ENCODE measurements at regions not wholly inside any gene's neighbourhood (a gene's known extent, or its start where the extent isn't known, plus 50 kb on each side); places are given as distances from the start of the nearest gene placed in this dataset.

GRCh38 chr3:145533696-145534095, 627.3 kb downstream of the PLOD2 start:
- H3K4ac ChIP-seq (ENCODE audit: low read depth, low read length): no peak overlapping the region

More at GRCh38 chr3:145533696-145534095, 627.3 kb downstream of the PLOD2 start:
- H3K27ac Mint-ChIP-seq: no peak overlapping the region
- H2BK5ac ChIP-seq (ENCODE audit: insufficient read length, low read length): no peak overlapping the region
- H3K36me3 Mint-ChIP-seq (ENCODE audit: insufficient read depth in 1 of 3, low read depth in 3 of 3): no peaks in the 10 kb centered on the region
- no peak overlapping the region for H3K27ac ChIP-seq (ENCODE audit: insufficient read length, low read depth, low read length)
- H2BK15ac ChIP-seq (ENCODE audit: low read depth, low read length): no peak overlapping the region
- no peak overlapping the region for H3K18ac ChIP-seq (ENCODE audit: insufficient read length, low read depth, low read length)
- H3K23me2 ChIP-seq (ENCODE audit: insufficient read length, low read depth, low read length, poor library complexity, severe bottlenecking): no peaks in the 10 kb centered on the region
- no peak overlapping the region for H2BK12ac ChIP-seq (ENCODE audit: insufficient read length, low read depth, low read length)
- H3K4me1 Mint-ChIP-seq: peaks cover 3 to 6% of the 10 kb centered on the region in 2 experiments; a peak in 2 of 4 replicates
- no peak overlapping the region for H3K4me2 ChIP-seq (ENCODE audit: insufficient read depth, insufficient read length, low read length)
- H2AFZ ChIP-seq (ENCODE audit: low read length): no peak overlapping the region
- no peaks in the 10 kb centered on the region for H3K27me3 ChIP-seq (ENCODE audit: insufficient read depth, low read length)
- no peak overlapping the region for H3T11ph ChIP-seq (ENCODE audit: low read length)
- H3K79me1 ChIP-seq (ENCODE audit: insufficient read depth, low read depth, low read length, poor library complexity, severe bottlenecking): no peaks in the 10 kb centered on the region
- TF ChIP-seq CTCF (conservative IDR thresholded peaks at IDR 0.05): no peak
- no peak for DNase-seq
- H3K14ac ChIP-seq (ENCODE audit: insufficient read depth, low read length): no peak overlapping the region
- no peak overlapping the region for H3K4me3 Mint-ChIP-seq
- no peaks in the 10 kb centered on the region for H3K79me2 ChIP-seq (ENCODE audit: insufficient read depth, low read length)
- H4K8ac ChIP-seq (replicated peaks; ENCODE audit: insufficient read length, low read depth, low read length): no peak overlapping the region
- H3K9ac ChIP-seq (ENCODE audit: extremely low read depth, insufficient read length, low read length): no peak overlapping the region
- no CpG with 5 or more reads among the region's 1 CpG for WGBS (ENCODE audit: extremely low coverage, insufficient read length, low lambda C conversion rate)
- no peaks in the 10 kb centered on the region for H3K9me3 Mint-ChIP-seq
- H3K4me1 ChIP-seq (ENCODE audit: insufficient read depth, low read length): no peaks in the 10 kb centered on the region
- H3K9me3 ChIP-seq (ENCODE audit: control insufficient read depth, low read depth, low read length): no peaks in the 10 kb centered on the region
- no peak overlapping the region for H2AK5ac ChIP-seq (ENCODE audit: insufficient read length, low read length)
- no peak overlapping the region for H4K91ac ChIP-seq (ENCODE audit: insufficient read length, low read depth, low read length)
- no peaks in the 10 kb centered on the region for H4K20me1 ChIP-seq (ENCODE audit: control insufficient read depth, insufficient read depth, insufficient read length)
- no peaks in the 10 kb centered on the region for H3K27me3 Mint-ChIP-seq (ENCODE audit: low read depth)
- H3K56ac ChIP-seq (ENCODE audit: insufficient read length, low read depth, low read length): no peak overlapping the region
- no peak overlapping the region for H3K23ac ChIP-seq (ENCODE audit: insufficient read length, low read depth, low read length)
- no peak overlapping the region for H2BK20ac ChIP-seq (ENCODE audit: low read depth, low read length, poor library complexity, severe bottlenecking)
- no peak overlapping the region for H4K5ac ChIP-seq (ENCODE audit: insufficient read length, low read depth, low read length)
- no peak overlapping the region for H2BK120ac ChIP-seq (ENCODE audit: low read depth, low read length, poor library complexity, severe bottlenecking)

All from H9 (cell line).